CD4-positive, alpha-beta T cell (primary cell): ENCODE measurements at regions not wholly inside any gene's neighbourhood (a gene's known extent, or its start where the extent isn't known, plus 50 kb on each side); places are given as distances from the start of the nearest gene placed in this dataset.

ENCODE experiments used
- ATAC-seq: fragments of 200-7000 bp; cut with Tn5 transposase; one replicate; pipeline ENCODE4 v1.10.0; 2022; ENCODE audit warnings: mild to moderate bottlenecking; ENCODE audit not compliant: poor library complexity
- CTCF ChIA-PET: fragments of 350-600 bp; sonication (Branson Sonifier 250); formaldehyde crosslinking; loops from one replicate; lab custom pipeline; 2021; ENCODE audit warnings: antibody characterized with exemption, inconsistent platforms; lab: Charles Lee
- POLR2A ChIA-PET: fragments of 350-600 bp; sonication (Branson Sonifier 250); formaldehyde crosslinking; loops from one replicate; lab custom pipeline; 2021; ENCODE audit warnings: antibody characterized with exemption, inconsistent platforms; lab: Charles Lee
- DNase-seq, 14 experiments: peaks; one replicate each; pipeline ENCODE4 v3.0.0-alpha.2; 2013 to 2020; ENCODE audit warnings: mixed read lengths in 2 of 14
- H3K27ac ChIP-seq, 2 donors: one replicate each; pipeline versions ENCODE4 v1.5.1 to v1.7.0; 2013; ENCODE audit warnings: low read length in 2 of 2, low read depth in 1 of 2, mild to moderate bottlenecking in 1 of 2
- H3K27me3 ChIP-seq, 2 experiments: 1 replicate in 1 of 2; 2 replicates in 1 of 2; pipeline versions ENCODE4 v1.6.1 to v1.7.0; 2013; ENCODE audit warnings: low read length in 2 of 2, control low read depth in 1 of 2, mild to moderate bottlenecking in 1 of 2, moderate library complexity in 1 of 2; ENCODE audit not compliant: insufficient read depth in 2 of 2, control insufficient read depth in 1 of 2
- H3K36me3 ChIP-seq: one replicate; pipeline ENCODE4 v1.6.1; 2013; ENCODE audit warnings: low read length, control low read depth; ENCODE audit not compliant: insufficient read depth
- H3K4me1 ChIP-seq: one replicate; pipeline ENCODE4 v1.6.1; 2013; ENCODE audit warnings: low read length, control low read depth; ENCODE audit not compliant: insufficient read depth
- H3K4me3 ChIP-seq: one replicate; pipeline ENCODE4 v1.5.1; 2013; ENCODE audit warnings: mild to moderate bottlenecking, low read length, moderate library complexity
- H3K9me3 ChIP-seq, 2 experiments: 1 replicate in 1 of 2; 2 replicates in 1 of 2; pipeline versions ENCODE4 v1.6.1 to v1.7.0; 2013; ENCODE audit warnings: low read length in 2 of 2, mild to moderate bottlenecking in 2 of 2, control low read depth in 1 of 2, moderate library complexity in 1 of 2; ENCODE audit not compliant: control insufficient read depth in 1 of 2, insufficient read depth in 1 of 2
- H3K27ac Mint-ChIP-seq: one replicate; pipeline ENCODE4 v1.8.0; 2020; ENCODE audit warnings: mixed read lengths
- H3K27me3 Mint-ChIP-seq: one replicate; pipeline ENCODE4 v1.8.0; 2021; ENCODE audit warnings: mixed read lengths
- H3K36me3 Mint-ChIP-seq: one replicate; pipeline ENCODE4 v1.8.0; 2021; ENCODE audit warnings: low read depth, mixed read lengths
- H3K4me1 Mint-ChIP-seq: one replicate; pipeline ENCODE4 v1.8.0; 2021; ENCODE audit warnings: low read depth, mixed read lengths
- H3K4me3 Mint-ChIP-seq: one replicate; pipeline ENCODE4 v1.8.0; 2020; ENCODE audit warnings: mild to moderate bottlenecking, mixed read lengths
- H3K9me3 Mint-ChIP-seq: one replicate; pipeline ENCODE4 v1.8.0; 2020; ENCODE audit warnings: mixed read lengths
- intact Hi-C, 2 experiments: fragments of 100-400 bp; cut with DNase I in 1 of 2; cut with micrococcal nuclease in 1 of 2; formaldehyde crosslinking; loops; one replicate each; pipeline versions ENCODE4 v1.15.1 to v1.9.0; 2023 to 2025; cut with DNase I, micrococcal nuclease
- TF ChIP-seq, protein P1 (sequence below): fragments of 200-600 bp; IDR thresholded peaks from one replicate; pipeline ENCODE4 v1.8.0; 2022; ENCODE audit warnings: antibody characterized with exemption, mild to moderate bottlenecking

DNA sequence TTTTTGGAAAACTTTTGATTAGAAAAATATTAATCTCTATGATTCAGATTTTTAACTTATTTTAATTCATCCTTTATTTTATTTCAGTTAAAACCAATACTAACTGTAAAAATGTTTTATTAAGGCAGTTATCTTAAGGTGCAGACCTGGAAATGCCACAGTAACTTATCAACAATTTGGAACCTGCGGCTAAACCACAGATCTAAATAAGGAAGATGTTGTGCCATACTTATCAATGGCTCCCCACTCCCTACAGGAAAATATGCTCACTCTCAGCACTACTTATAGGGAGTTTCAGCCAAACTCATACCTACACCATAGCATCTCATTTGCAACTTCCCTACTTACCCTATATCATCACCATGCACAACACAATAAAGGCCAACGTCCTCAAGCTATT is 226.9 kb upstream of the KYNU start:
- ATAC-seq (no peak), DNase-seq (no peak)
- Mint-ChIP-seq H3K27ac (no peak overlapping the region), H3K4me1 (no peaks in the 10 kb centered on the region), H3K27me3 (no peaks in the 10 kb centered on the region), H3K4me3 (no peak overlapping the region), H3K9me3 (peaks cover 13% of the 10 kb centered on the region), H3K36me3 (no peaks in the 10 kb centered on the region)
- ChIA-PET CTCF (no interaction called here), POLR2A (no interaction called here)
- intact Hi-C loops: no loop called here
- no peaks in the 10 kb centered on the region for H3K4me1 ChIP-seq
- no peak overlapping the region for H3K4me3 ChIP-seq
- TF ChIP-seq, protein P1, sequence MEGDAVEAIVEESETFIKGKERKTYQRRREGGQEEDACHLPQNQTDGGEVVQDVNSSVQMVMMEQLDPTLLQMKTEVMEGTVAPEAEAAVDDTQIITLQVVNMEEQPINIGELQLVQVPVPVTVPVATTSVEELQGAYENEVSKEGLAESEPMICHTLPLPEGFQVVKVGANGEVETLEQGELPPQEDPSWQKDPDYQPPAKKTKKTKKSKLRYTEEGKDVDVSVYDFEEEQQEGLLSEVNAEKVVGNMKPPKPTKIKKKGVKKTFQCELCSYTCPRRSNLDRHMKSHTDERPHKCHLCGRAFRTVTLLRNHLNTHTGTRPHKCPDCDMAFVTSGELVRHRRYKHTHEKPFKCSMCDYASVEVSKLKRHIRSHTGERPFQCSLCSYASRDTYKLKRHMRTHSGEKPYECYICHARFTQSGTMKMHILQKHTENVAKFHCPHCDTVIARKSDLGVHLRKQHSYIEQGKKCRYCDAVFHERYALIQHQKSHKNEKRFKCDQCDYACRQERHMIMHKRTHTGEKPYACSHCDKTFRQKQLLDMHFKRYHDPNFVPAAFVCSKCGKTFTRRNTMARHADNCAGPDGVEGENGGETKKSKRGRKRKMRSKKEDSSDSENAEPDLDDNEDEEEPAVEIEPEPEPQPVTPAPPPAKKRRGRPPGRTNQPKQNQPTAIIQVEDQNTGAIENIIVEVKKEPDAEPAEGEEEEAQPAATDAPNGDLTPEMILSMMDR: no peak
- H3K36me3 ChIP-seq: no peaks in the 10 kb centered on the region
- H3K9me3 ChIP-seq: peaks cover 4% of the 10 kb centered on the region in 2 experiments
- H3K27ac ChIP-seq: no peak overlapping the region
- no peaks in the 10 kb centered on the region for H3K27me3 ChIP-seq

DNA sequence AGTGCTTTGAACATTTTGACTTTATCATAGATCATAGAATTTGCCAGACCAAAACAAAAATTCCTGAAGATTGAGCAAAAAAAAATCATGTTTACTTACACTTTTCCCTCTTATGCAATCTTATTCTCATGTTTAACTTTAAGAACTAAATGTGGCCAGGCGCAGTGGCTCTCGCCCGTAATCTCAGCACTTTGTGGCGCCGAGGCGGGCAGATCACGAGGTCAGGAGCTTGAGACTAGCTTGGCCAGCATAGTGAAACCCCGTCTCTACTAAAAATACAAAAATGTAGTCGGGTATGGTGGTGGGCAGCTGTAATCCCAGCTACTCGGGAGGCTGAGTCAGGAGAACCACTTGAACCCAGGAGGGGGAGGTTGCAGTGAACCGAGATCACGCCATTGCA is 227.9 kb upstream of the KYNU start:
- H3K27me3 ChIP-seq: no peaks in the 10 kb centered on the region
- no peaks in the 10 kb centered on the region for H3K4me1 Mint-ChIP-seq
- H3K27ac ChIP-seq: no peak overlapping the region
- H3K4me1 ChIP-seq: no peaks in the 10 kb centered on the region
- POLR2A ChIA-PET: no interaction called here
- no peaks in the 10 kb centered on the region for H3K36me3 Mint-ChIP-seq
- no peaks in the 10 kb centered on the region for H3K27me3 Mint-ChIP-seq
- DNase-seq (no peak), ATAC-seq (no peak)
- no peak overlapping the region for H3K4me3 ChIP-seq
- no peaks in the 10 kb centered on the region for H3K36me3 ChIP-seq
- peaks cover 11% of the 10 kb centered on the region for H3K9me3 Mint-ChIP-seq
- TF ChIP-seq, protein P1: no peak
- peaks cover 4% of the 10 kb centered on the region in 2 experiments for H3K9me3 ChIP-seq
- intact Hi-C loops: no loop called here
- H3K4me3 Mint-ChIP-seq: no peak overlapping the region
- CTCF ChIA-PET: no interaction called here
- H3K27ac Mint-ChIP-seq: no peak overlapping the region

DNA sequence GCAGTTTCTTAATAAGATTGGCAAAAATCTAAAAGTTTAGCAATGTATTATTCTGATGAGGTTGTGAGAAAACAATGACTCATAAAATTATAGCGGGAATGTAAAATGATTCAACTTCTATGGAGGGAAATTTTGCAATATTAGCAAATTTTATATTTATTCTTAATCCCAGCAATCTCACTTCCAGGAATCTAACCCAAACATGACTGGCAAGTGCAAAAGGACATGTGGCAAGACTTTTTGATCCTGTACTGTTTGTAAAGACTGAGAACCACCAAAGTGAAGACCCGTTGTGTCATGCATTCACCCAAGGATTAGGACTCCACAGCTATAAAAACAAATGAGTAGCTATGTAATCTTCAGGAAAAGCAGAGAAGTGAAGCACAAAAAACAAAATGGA is 234.8 kb upstream of the KYNU start:
- POLR2A ChIA-PET: no interaction called here
- Histone ChIP-seq H3K27me3 (no peaks in the 10 kb centered on the region), H3K9me3 (peaks cover 0 to 4% of the 10 kb centered on the region in 2 experiments), H3K4me1 (no peaks in the 10 kb centered on the region), H3K4me3 (no peak overlapping the region), H3K36me3 (no peaks in the 10 kb centered on the region), H3K27ac (no peak overlapping the region)
- ATAC-seq (no peak), DNase-seq (no peak)
- no peaks in the 10 kb centered on the region for H3K4me1 Mint-ChIP-seq
- TF ChIP-seq, protein P1: no peak
- no peak overlapping the region for H3K4me3 Mint-ChIP-seq
- intact Hi-C loops: no loop called here
- peaks cover 2% of the 10 kb centered on the region for H3K9me3 Mint-ChIP-seq
- H3K27me3 Mint-ChIP-seq: no peaks in the 10 kb centered on the region
- CTCF ChIA-PET: no interaction called here
- H3K27ac Mint-ChIP-seq: no peak overlapping the region
- no peaks in the 10 kb centered on the region for H3K36me3 Mint-ChIP-seq
